MM.1S (cell line): ENCODE measurements at regions not wholly inside any gene's neighbourhood (a gene's known extent, or its start where the extent isn't known, plus 50 kb on each side); places are given as distances from the start of the nearest gene placed in this dataset.

Experiments used
- EZH2 ChIP-seq: fragments of 300-600 bp; sonication (generic); optimal IDR thresholded peaks from 2 replicates; pipeline ENCODE3; 2017; ENCODE audit warnings: low read depth, mild to moderate bottlenecking, antibody characterized with exemption, low read length, mixed read lengths
- EZH2phosphoT487 ChIP-seq: fragments of 300-600 bp; sonication (generic); IDR thresholded peaks from 2 replicates; pipeline ENCODE4 v1.6.1; 2018; ENCODE audit warnings: antibody characterized with exemption, low read length
- TF ChIP-seq, protein P1 (sequence below): fragments of 300-600 bp; sonication (generic); IDR thresholded peaks from 2 replicates; pipeline ENCODE4 v1.5.1; 2016; ENCODE audit warnings: antibody characterized with exemption, low read length, mixed read lengths

- TF ChIP-seq, protein P1, sequence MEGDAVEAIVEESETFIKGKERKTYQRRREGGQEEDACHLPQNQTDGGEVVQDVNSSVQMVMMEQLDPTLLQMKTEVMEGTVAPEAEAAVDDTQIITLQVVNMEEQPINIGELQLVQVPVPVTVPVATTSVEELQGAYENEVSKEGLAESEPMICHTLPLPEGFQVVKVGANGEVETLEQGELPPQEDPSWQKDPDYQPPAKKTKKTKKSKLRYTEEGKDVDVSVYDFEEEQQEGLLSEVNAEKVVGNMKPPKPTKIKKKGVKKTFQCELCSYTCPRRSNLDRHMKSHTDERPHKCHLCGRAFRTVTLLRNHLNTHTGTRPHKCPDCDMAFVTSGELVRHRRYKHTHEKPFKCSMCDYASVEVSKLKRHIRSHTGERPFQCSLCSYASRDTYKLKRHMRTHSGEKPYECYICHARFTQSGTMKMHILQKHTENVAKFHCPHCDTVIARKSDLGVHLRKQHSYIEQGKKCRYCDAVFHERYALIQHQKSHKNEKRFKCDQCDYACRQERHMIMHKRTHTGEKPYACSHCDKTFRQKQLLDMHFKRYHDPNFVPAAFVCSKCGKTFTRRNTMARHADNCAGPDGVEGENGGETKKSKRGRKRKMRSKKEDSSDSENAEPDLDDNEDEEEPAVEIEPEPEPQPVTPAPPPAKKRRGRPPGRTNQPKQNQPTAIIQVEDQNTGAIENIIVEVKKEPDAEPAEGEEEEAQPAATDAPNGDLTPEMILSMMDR, result no peak
- TF ChIP-seq EZH2 (no peak), EZH2phosphoT487 (no peak)
Measured at GRCh38 chr2:241935774-241936173, 66.2 kb downstream of the RTP5 start.
